Omental fat pad (tissue), 3 donors: ENCODE measurements at regions not wholly inside any gene's neighbourhood (a gene's known extent, or its start where the extent isn't known, plus 50 kb on each side); places are given as distances from the start of the nearest gene placed in this dataset.
"Not testable (repeated sequence)": the region's sequence is repeated elsewhere in the genome, so short reads cannot be mapped to it uniquely, and the experiment has no call there.

Source experiments
- ATAC-seq: fragments of 150-250 bp; one replicate; pipeline ENCODE4 v1.9.1; 2016; ENCODE audit warnings: mild to moderate bottlenecking, moderate library complexity; ENCODE audit not compliant: low FRiP score
- DNase-seq: peaks from one replicate; pipeline ENCODE4 v3.0.0-alpha.2; 2019; ENCODE audit warnings: low spot score
- TF ChIP-seq, protein P1 (sequence below), 3 donors: fragments of 450-650 bp; IDR thresholded peaks; one replicate each; pipeline ENCODE4 v1.5.1; 2016 to 2017; ENCODE audit warnings: antibody characterized with exemption in 3 of 3, mild to moderate bottlenecking in 3 of 3, moderate library complexity in 2 of 3

DNA sequence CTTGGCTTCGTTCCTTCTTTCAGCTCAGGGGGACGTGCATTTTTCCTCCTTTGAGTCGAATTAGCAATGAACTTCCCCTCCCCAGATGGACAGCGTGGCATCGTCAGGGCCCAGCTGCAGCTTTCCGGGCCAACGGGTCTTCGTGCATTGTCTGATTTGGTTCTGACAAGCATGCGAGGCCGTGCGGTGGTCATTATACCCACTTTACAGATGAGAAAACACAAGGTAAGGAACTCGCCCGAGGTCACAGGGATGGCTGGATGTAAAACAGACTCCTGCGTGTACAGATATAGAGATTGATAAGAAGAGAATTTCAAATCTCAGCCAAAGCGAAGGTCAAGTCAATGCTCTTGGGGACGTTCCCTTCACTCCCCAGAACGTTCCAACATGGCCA is 187.6 kb upstream of the SULF2 start:
- TF ChIP-seq, protein P1, sequence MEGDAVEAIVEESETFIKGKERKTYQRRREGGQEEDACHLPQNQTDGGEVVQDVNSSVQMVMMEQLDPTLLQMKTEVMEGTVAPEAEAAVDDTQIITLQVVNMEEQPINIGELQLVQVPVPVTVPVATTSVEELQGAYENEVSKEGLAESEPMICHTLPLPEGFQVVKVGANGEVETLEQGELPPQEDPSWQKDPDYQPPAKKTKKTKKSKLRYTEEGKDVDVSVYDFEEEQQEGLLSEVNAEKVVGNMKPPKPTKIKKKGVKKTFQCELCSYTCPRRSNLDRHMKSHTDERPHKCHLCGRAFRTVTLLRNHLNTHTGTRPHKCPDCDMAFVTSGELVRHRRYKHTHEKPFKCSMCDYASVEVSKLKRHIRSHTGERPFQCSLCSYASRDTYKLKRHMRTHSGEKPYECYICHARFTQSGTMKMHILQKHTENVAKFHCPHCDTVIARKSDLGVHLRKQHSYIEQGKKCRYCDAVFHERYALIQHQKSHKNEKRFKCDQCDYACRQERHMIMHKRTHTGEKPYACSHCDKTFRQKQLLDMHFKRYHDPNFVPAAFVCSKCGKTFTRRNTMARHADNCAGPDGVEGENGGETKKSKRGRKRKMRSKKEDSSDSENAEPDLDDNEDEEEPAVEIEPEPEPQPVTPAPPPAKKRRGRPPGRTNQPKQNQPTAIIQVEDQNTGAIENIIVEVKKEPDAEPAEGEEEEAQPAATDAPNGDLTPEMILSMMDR (IDR thresholded peaks at IDR 0.05): no peak
- ATAC-seq: no peak
- no peak for DNase-seq

DNA sequence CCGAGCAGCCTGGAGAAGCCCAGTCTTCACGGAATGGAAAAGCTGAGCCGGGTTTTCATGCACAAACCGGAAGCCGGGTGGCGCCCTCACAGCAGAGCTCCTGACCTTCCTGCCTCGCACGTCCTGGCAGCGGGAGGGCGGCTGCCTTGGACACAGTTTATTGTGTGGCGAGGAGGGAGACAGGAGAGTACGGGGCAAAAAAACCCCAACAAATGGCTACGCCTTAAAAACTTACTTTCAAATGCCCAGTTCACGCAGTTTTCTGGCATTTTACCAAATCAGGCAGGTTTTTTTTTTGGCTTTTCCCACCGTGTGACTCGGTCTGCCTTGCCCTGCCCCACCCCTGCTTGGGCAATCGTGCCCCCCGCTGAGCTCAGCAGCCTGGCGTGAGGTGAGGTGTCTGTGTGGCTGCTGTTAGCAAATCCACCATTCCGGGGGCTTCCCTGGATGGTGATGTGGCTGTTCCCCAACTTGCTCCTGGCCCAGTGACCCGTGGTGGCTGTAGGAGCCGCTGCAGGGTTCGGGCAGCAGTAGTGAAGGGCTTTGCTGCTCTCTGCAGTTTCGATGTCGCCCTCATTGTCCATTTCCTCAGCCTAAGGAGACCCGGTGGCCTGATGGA is 187.1 kb upstream of the SULF2 start:
- DNase-seq: not testable (repeated sequence)
- ATAC-seq: peak; percentile 79

GRCh38 chr20:47971058-47971791 is 185.9 kb upstream of the SULF2 start:
- TF ChIP-seq, protein P1 (IDR thresholded peaks at IDR 0.05): no peak
- DNase-seq (no peak), ATAC-seq (no peak)

DNA sequence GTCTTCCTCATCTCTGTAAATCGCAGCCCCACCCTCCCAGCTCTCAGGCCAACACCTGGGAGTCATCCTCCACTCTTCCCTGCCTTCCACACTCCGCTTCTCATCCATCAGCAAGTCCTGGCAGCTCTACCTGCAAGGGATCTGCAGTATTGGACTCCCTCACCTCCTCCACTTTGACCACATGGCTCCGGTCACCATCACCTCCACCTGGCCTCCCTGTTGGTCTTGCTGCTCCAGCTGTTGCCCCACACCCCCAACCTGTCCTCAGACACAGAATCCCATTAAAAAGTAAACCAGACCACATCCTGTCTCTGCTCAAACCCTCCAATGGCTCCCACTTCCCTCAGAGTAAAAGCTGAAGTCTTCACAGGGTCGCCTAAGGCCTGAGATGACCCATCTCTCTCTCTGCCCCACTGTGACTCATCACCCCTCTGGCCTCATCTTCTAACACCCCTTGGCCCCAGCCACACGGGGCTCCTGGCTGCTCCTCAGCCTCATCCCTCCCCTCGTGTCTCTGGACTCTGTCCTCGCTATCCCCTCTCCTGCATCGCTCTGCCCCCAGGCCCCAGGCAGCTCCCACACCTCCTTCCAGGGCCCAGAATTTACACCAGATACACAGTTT is 185.1 kb upstream of the SULF2 start:
- ATAC-seq (peak; percentile 34), DNase-seq (no peak)
- TF ChIP-seq, protein P1 (IDR thresholded peaks at IDR 0.05): no peak

DNA sequence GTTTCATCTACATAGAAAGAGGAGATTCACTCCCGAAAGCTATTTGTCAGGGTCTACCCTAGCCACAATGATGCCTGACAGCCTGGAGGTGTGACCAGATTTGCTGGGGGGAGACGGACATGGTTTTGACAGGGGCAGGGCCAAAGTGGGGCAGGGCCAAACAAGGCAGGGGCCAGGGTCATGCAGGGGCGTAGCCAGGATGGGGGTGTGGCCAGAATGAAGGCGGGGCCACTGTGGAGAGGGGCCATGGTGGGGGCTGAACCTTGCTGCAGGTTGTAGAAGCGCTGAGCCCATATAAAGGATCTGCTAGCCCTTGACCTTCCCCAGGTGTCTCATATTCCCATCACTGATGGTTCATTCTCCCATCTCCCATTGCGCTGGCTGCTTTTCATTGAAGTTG is 184.1 kb upstream of the SULF2 start:
- DNase-seq (no peak), ATAC-seq (no peak)
- TF ChIP-seq, protein P1 (IDR thresholded peaks at IDR 0.05): no peak

- TF ChIP-seq, protein P1 (IDR thresholded peaks at IDR 0.05): no peak
- DNase-seq: no peak
- no peak for ATAC-seq
Measured at GRCh38 chr20:47968541-47969310, 183.4 kb upstream of the SULF2 start.

DNA sequence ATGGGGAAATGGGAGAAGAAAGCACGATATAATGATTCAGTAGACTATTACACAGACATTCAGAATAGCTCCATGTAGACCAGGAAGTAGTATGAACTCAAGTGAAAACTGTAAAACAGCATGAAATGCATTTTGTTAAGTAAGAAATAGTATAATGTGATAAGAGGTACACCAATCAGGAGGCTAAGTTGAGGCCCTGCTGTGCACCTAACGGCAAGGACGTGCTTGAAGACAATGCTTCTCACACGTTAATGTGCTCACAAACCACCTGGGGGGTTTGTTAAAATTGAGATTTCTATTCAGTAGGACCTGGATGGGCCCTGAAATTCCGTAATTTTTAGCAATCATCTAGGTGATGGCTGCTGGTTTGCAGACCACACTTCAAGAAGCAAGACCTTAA is 178.9 kb upstream of the SULF2 start:
- DNase-seq (no peak), ATAC-seq (no peak)
- TF ChIP-seq, protein P1 (IDR thresholded peaks at IDR 0.05): no peak
